ENCODE measurements at regions not wholly inside any gene's neighbourhood (a gene's known extent, or its start where the extent isn't known, plus 50 kb on each side); places are given as distances from the start of the nearest gene placed in this dataset.

- Mint-ChIP-seq H3K9me3 (no peaks in the 10 kb centered on the region), H3K27me3 (ENCODE audit: low read depth, poor library complexity) (no peaks in the 10 kb centered on the region), H3K27ac (no peak overlapping the region), H3K36me3 (ENCODE audit: low read depth) (no peaks in the 10 kb centered on the region), H3K4me3 (no peak overlapping the region), H3K4me1 (peaks cover 9% of the 10 kb centered on the region)
- no peak for DNase-seq
- TF ChIP-seq CTCF (IDR thresholded peaks at IDR 0.05): no peak
Observed at GRCh38 chr1:219387211-219387610, 213.5 kb downstream of the LYPLAL1 start.

DNA sequence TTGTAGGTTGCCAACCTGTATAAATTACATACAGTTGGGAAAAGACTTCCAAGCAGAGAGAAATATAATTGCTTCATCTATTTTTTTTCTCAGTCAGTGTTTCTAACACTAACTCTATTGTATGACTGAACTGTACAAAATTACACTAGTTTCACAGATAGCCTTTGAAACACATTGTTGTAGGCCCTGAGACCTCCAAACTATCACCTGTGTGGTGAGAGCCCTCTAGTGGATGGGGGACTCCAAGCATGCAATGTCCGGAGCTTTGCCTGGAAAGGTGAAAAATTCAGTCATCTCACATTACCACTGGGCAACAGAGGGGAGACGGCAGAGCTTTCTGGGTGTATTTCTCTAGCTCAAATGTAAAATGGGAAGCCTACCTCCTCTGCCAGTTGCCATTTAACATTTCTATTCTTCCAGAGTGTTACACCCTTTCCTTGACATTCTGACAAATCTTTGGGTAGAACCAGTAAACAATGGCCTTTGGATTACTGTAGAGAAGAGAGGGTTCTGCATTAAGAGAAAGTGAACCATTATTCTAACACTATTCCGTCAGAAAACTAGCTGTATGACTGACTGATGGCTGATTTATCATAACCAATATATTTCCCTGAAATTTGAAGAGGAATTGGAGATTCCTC is 212.2 kb downstream of the LYPLAL1 start:
- DNase-seq: peak; percentile 27
- Mint-ChIP-seq H3K27me3 (ENCODE audit: low read depth, poor library complexity) (no peaks in the 10 kb centered on the region), H3K4me1 (peaks cover 9% of the 10 kb centered on the region), H3K9me3 (no peaks in the 10 kb centered on the region), H3K27ac (no peak overlapping the region), H3K4me3 (no peak overlapping the region), H3K36me3 (ENCODE audit: low read depth) (no peaks in the 10 kb centered on the region)
- TF ChIP-seq CTCF (IDR thresholded peaks at IDR 0.05): peak; percentile 61

GRCh38 chr1:219383281-219383680 is 209.6 kb downstream of the LYPLAL1 start:
- H3K27ac Mint-ChIP-seq: no peak overlapping the region
- DNase-seq: no peak
- H3K4me1 Mint-ChIP-seq: peaks cover 9% of the 10 kb centered on the region
- H3K36me3 Mint-ChIP-seq (ENCODE audit: low read depth): no peaks in the 10 kb centered on the region
- no peak for TF ChIP-seq CTCF (IDR thresholded peaks at IDR 0.05)
- peaks cover 5% of the 10 kb centered on the region for H3K9me3 Mint-ChIP-seq
- no peak overlapping the region for H3K4me3 Mint-ChIP-seq
- H3K27me3 Mint-ChIP-seq (ENCODE audit: low read depth, poor library complexity): no peaks in the 10 kb centered on the region

- H3K4me3 Mint-ChIP-seq: no peak overlapping the region
- peaks cover 5% of the 10 kb centered on the region for H3K9me3 Mint-ChIP-seq
- no peaks in the 10 kb centered on the region for H3K36me3 Mint-ChIP-seq (ENCODE audit: low read depth)
- H3K4me1 Mint-ChIP-seq: peaks cover under 1% of the 10 kb centered on the region
- no peak for DNase-seq
- no peaks in the 10 kb centered on the region for H3K27me3 Mint-ChIP-seq (ENCODE audit: low read depth, poor library complexity)
- TF ChIP-seq CTCF (IDR thresholded peaks at IDR 0.05): no peak
- H3K27ac Mint-ChIP-seq: no peak overlapping the region
Observed at GRCh38 chr1:219381396-219381795, 207.7 kb downstream of the LYPLAL1 start.

GRCh38 chr1:219380463-219380862 is 206.8 kb downstream of the LYPLAL1 start:
- no peak for TF ChIP-seq CTCF (IDR thresholded peaks at IDR 0.05)
- Mint-ChIP-seq H3K4me3 (no peak overlapping the region), H3K9me3 (peaks cover 5% of the 10 kb centered on the region), H3K4me1 (no peaks in the 10 kb centered on the region), H3K27ac (no peak overlapping the region), H3K36me3 (ENCODE audit: low read depth) (no peaks in the 10 kb centered on the region), H3K27me3 (ENCODE audit: low read depth, poor library complexity) (no peaks in the 10 kb centered on the region)
- DNase-seq: no peak

DNA sequence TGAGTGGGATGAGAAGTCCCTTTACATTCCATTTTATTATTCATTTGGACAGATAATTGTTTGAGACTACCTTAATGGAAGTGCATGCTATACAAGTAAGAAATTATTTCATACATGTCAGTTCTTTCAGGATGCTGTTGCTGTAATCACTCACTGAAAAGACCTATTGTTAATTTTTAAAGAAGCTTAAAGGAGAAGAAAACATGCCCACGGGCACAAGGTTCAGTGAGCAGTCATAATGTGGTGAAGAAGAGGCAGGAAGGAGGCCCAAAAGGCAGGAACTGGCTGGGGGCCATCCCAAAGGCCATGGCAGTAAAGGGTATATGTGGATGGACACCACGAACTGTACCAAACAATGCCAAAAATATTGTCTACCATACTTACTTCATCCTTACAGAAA is 206.0 kb downstream of the LYPLAL1 start:
- Mint-ChIP-seq H3K27me3 (ENCODE audit: low read depth, poor library complexity) (no peaks in the 10 kb centered on the region), H3K4me1 (no peaks in the 10 kb centered on the region)

More for the DNA sequence above, 206.0 kb downstream of the LYPLAL1 start:
- Mint-ChIP-seq H3K27ac (no peak overlapping the region), H3K9me3 (peaks cover 5% of the 10 kb centered on the region), H3K36me3 (ENCODE audit: low read depth) (no peaks in the 10 kb centered on the region), H3K4me3 (no peak overlapping the region)
- no peak for TF ChIP-seq CTCF (IDR thresholded peaks at IDR 0.05)
- no peak for DNase-seq
